ENCODE measurements at regions not wholly inside any gene's neighbourhood (a gene's known extent, or its start where the extent isn't known, plus 50 kb on each side); places are given as distances from the start of the nearest gene placed in this dataset.
"Not testable (repeated sequence)": the region's sequence is repeated elsewhere in the genome, so short reads cannot be mapped to it uniquely, and the experiment has no call there.

- Histone ChIP-seq H2AFZ (ENCODE audit: low read depth, low read length) (no peak overlapping the region), H3K4me1 (ENCODE audit: insufficient read depth, low read length) (peaks cover 9% of the 10 kb centered on the region), H3K27me3 (ENCODE audit: insufficient read depth, low read length) (no peaks in the 10 kb centered on the region), H3K9me3 (ENCODE audit: low read length) (no peaks in the 10 kb centered on the region), H3K4me3 (ENCODE audit: low read length) (no peak overlapping the region), H3K36me3 (ENCODE audit: insufficient read depth, low read length) (no peaks in the 10 kb centered on the region)
Observed at GRCh38 chr4:115515366-115515765, 401.9 kb upstream of the NDST4 start.

DNA sequence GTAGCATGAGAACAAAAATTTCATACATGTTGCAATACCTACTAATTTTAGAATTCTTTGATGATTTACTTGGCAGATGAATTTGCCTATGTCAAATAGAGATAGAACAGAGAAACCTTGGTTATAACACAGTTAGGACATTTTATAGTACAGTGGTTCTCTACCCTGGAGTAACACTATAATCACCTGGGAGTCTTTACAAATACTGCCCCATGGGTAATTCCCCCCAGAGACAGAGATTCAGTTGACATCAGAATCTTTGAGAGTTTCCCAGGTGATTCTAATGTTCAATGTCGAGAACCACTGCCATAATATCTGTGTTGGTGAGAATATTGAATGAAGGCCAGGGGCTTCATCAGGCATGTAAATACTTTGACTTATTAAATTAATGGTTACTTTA is 401.3 kb upstream of the NDST4 start:
- no peak overlapping the region for H2AFZ ChIP-seq (ENCODE audit: low read depth, low read length)
- H3K4me3 ChIP-seq (ENCODE audit: low read length) = no peak overlapping the region
- no peaks in the 10 kb centered on the region for H3K36me3 ChIP-seq (ENCODE audit: insufficient read depth, low read length)
- H3K27me3 ChIP-seq (ENCODE audit: insufficient read depth, low read length) = no peaks in the 10 kb centered on the region
- H3K9me3 ChIP-seq (ENCODE audit: low read length) = no peaks in the 10 kb centered on the region
- peaks cover 9% of the 10 kb centered on the region for H3K4me1 ChIP-seq (ENCODE audit: insufficient read depth, low read length)

GRCh38 chr4:115505326-115505725 is 391.9 kb upstream of the NDST4 start:
- Histone ChIP-seq H3K9me3 (ENCODE audit: low read length) (no peaks in the 10 kb centered on the region), H3K27me3 (ENCODE audit: insufficient read depth, low read length) (no peaks in the 10 kb centered on the region), H3K36me3 (ENCODE audit: insufficient read depth, low read length) (no peaks in the 10 kb centered on the region), H3K4me3 (ENCODE audit: low read length) (no peak overlapping the region), H3K4me1 (ENCODE audit: insufficient read depth, low read length) (no peaks in the 10 kb centered on the region), H2AFZ (ENCODE audit: low read depth, low read length) (no peak overlapping the region)

- no peaks in the 10 kb centered on the region for H3K9me3 ChIP-seq (ENCODE audit: low read length)
- no peaks in the 10 kb centered on the region for H3K27me3 ChIP-seq (ENCODE audit: insufficient read depth, low read length)
- H3K36me3 ChIP-seq (ENCODE audit: insufficient read depth, low read length) = no peaks in the 10 kb centered on the region
- H2AFZ ChIP-seq (ENCODE audit: low read depth, low read length) = peak overlapping the region; percentile 61
- no peaks in the 10 kb centered on the region for H3K4me1 ChIP-seq (ENCODE audit: insufficient read depth, low read length)
- H3K4me3 ChIP-seq (ENCODE audit: low read length) = no peak overlapping the region
Observed at GRCh38 chr4:115501656-115502055, 388.2 kb upstream of the NDST4 start.

DNA sequence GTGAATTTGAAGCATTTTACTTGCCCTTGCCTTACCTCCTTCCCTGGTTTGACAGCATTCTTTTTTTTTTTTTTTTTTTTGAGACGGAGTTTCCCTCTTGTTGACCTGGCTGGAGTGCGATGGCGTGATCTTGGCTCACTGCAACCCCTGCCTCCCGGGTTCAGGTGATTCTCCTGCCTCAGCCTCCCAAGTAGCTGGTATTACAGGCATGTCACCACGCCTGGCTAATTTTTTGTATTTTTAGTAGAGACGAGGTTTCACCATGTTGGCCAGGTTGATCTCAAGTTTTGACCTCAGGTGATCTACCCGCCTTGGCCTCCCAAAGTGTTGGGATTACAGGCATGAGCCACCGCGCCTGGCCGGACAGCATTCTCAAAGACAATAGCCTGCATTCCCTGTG is 380.4 kb upstream of the NDST4 start:
- H3K36me3 ChIP-seq (ENCODE audit: insufficient read depth, low read length); H3K4me1 ChIP-seq (ENCODE audit: insufficient read depth, low read length): not testable (repeated sequence)

GRCh38 chr4:115491686-115492085 is 378.3 kb upstream of the NDST4 start:
- Histone ChIP-seq H3K9me3 (ENCODE audit: low read length) (no peaks in the 10 kb centered on the region), H2AFZ (ENCODE audit: low read depth, low read length) (no peak overlapping the region), H3K4me1 (ENCODE audit: insufficient read depth, low read length) (no peaks in the 10 kb centered on the region), H3K36me3 (ENCODE audit: insufficient read depth, low read length) (no peaks in the 10 kb centered on the region), H3K27me3 (ENCODE audit: insufficient read depth, low read length) (no peaks in the 10 kb centered on the region), H3K4me3 (ENCODE audit: low read length) (no peak overlapping the region)

More for the DNA sequence above, 380.4 kb upstream of the NDST4 start:
- not testable (repeated sequence) for H3K9me3 ChIP-seq (ENCODE audit: low read length); H3K4me3 ChIP-seq (ENCODE audit: low read length); H3K27me3 ChIP-seq (ENCODE audit: insufficient read depth, low read length); H2AFZ ChIP-seq (ENCODE audit: low read depth, low read length)

- no peaks in the 10 kb centered on the region for H3K27me3 ChIP-seq (ENCODE audit: insufficient read depth, low read length)
- H3K4me3 ChIP-seq (ENCODE audit: low read length) = no peak overlapping the region
- no peak overlapping the region for H2AFZ ChIP-seq (ENCODE audit: low read depth, low read length)
- no peaks in the 10 kb centered on the region for H3K4me1 ChIP-seq (ENCODE audit: insufficient read depth, low read length)
- H3K9me3 ChIP-seq (ENCODE audit: low read length) = no peaks in the 10 kb centered on the region
- no peaks in the 10 kb centered on the region for H3K36me3 ChIP-seq (ENCODE audit: insufficient read depth, low read length)
Observed at GRCh38 chr4:115489279-115489678, 375.9 kb upstream of the NDST4 start.

DNA sequence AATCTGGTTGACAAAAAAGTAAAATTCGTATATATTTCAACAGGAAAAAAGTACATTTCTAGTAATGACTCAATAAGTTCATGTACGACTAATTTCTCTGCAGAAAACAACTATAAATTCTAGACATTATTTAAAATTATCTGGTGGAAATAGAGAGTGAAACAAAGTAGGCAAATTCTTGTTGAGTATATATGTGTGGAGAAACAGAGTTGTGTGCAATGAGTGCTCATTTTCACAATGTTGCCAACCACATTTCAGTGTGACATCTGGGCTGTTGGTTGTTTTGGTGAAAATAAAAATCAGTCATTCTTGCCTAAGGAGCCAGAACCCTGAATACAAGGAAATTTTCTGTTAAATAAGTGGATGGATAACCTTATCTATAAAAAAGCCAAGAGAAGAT is 372.0 kb upstream of the NDST4 start:
- no peaks in the 10 kb centered on the region for H3K9me3 ChIP-seq (ENCODE audit: low read length)
- no peak overlapping the region for H2AFZ ChIP-seq (ENCODE audit: low read depth, low read length)
- no peaks in the 10 kb centered on the region for H3K36me3 ChIP-seq (ENCODE audit: insufficient read depth, low read length)

DNA sequence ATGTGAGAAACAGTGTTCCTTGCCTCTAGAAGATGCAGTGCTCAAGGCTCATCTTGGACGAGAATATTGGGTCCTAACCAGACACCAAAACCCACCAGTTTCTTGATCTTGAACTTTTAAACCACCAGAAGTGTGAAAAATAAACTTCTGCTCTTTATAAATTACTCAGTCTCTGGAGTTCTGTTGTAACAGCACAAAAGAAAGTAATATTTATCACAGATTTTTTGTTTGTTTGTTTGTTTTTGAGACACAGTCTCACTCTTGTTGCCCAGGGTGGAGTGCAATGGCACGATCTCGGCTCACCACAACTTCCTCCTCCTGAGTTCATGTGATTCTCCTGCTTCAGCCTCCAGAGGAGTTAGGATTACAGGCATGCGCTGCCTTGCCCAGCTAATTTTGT is 371.1 kb upstream of the NDST4 start:
- H3K36me3 ChIP-seq (ENCODE audit: insufficient read depth, low read length) = no peaks in the 10 kb centered on the region
- no peaks in the 10 kb centered on the region for H3K9me3 ChIP-seq (ENCODE audit: low read length)
- no peak overlapping the region for H3K4me3 ChIP-seq (ENCODE audit: low read length)
- no peak overlapping the region for H2AFZ ChIP-seq (ENCODE audit: low read depth, low read length)
- H3K27me3 ChIP-seq (ENCODE audit: insufficient read depth, low read length) = no peaks in the 10 kb centered on the region
- no peaks in the 10 kb centered on the region for H3K4me1 ChIP-seq (ENCODE audit: insufficient read depth, low read length)

More for the DNA sequence above, 372.0 kb upstream of the NDST4 start:
- no peak overlapping the region for H3K4me3 ChIP-seq (ENCODE audit: low read length)
- no peaks in the 10 kb centered on the region for H3K4me1 ChIP-seq (ENCODE audit: insufficient read depth, low read length)
- H3K27me3 ChIP-seq (ENCODE audit: insufficient read depth, low read length) = no peaks in the 10 kb centered on the region

- Histone ChIP-seq H3K27me3 (ENCODE audit: insufficient read depth, low read length) (no peaks in the 10 kb centered on the region), H3K4me1 (ENCODE audit: insufficient read depth, low read length) (no peaks in the 10 kb centered on the region), H3K36me3 (ENCODE audit: insufficient read depth, low read length) (no peaks in the 10 kb centered on the region), H3K9me3 (ENCODE audit: low read length) (no peaks in the 10 kb centered on the region), H3K4me3 (ENCODE audit: low read length) (no peak overlapping the region), H2AFZ (ENCODE audit: low read depth, low read length) (no peak overlapping the region)
Observed at GRCh38 chr4:115470763-115471162, 357.3 kb upstream of the NDST4 start.

- not testable (repeated sequence) for H3K9me3 ChIP-seq (ENCODE audit: low read length); H3K4me1 ChIP-seq (ENCODE audit: insufficient read depth, low read length); H2AFZ ChIP-seq (ENCODE audit: low read depth, low read length)
Observed at GRCh38 chr4:115459301-115459700, 345.9 kb upstream of the NDST4 start.

GRCh38 chr4:115456231-115456630 is 342.8 kb upstream of the NDST4 start:
- Histone ChIP-seq H3K36me3 (ENCODE audit: insufficient read depth, low read length) (no peaks in the 10 kb centered on the region), H3K4me1 (ENCODE audit: insufficient read depth, low read length) (no peaks in the 10 kb centered on the region), H3K4me3 (ENCODE audit: low read length) (no peak overlapping the region), H2AFZ (ENCODE audit: low read depth, low read length) (no peak overlapping the region), H3K9me3 (ENCODE audit: low read length) (no peaks in the 10 kb centered on the region), H3K27me3 (ENCODE audit: insufficient read depth, low read length) (no peaks in the 10 kb centered on the region)

More at GRCh38 chr4:115459301-115459700, 345.9 kb upstream of the NDST4 start:
- not testable (repeated sequence) for H3K36me3 ChIP-seq (ENCODE audit: insufficient read depth, low read length); H3K27me3 ChIP-seq (ENCODE audit: insufficient read depth, low read length); H3K4me3 ChIP-seq (ENCODE audit: low read length)

GRCh38 chr4:115454228-115454627 is 340.8 kb upstream of the NDST4 start:
- H2AFZ ChIP-seq (ENCODE audit: low read depth, low read length) = no peak overlapping the region
- H3K36me3 ChIP-seq (ENCODE audit: insufficient read depth, low read length) = no peaks in the 10 kb centered on the region
- no peaks in the 10 kb centered on the region for H3K4me1 ChIP-seq (ENCODE audit: insufficient read depth, low read length)
- no peak overlapping the region for H3K4me3 ChIP-seq (ENCODE audit: low read length)
- H3K27me3 ChIP-seq (ENCODE audit: insufficient read depth, low read length) = no peaks in the 10 kb centered on the region
- no peaks in the 10 kb centered on the region for H3K9me3 ChIP-seq (ENCODE audit: low read length)

DNA sequence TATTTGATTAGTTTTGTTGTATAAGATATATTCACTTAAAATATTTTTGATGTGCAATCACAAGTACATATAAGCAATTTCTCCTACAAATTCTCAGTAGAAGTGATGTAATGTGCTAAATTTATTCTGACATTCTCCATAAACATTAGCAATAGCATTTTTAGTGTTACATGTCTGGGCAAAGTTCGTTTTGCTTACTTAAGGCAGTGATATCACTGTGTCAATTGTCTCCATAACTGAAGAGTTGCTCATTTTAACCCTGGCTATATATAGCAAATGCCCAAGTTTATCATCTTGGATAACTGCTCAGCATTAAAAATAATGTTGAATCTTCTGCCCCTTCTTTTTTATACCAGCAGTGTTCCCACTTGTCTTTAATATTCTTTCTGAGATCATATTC is 340.0 kb upstream of the NDST4 start:
- no peak overlapping the region for H3K4me3 ChIP-seq (ENCODE audit: low read length)
- H3K9me3 ChIP-seq (ENCODE audit: low read length) = no peaks in the 10 kb centered on the region
- no peaks in the 10 kb centered on the region for H3K27me3 ChIP-seq (ENCODE audit: insufficient read depth, low read length)

More for the DNA sequence above, 340.0 kb upstream of the NDST4 start:
- Histone ChIP-seq H2AFZ (ENCODE audit: low read depth, low read length) (no peak overlapping the region), H3K4me1 (ENCODE audit: insufficient read depth, low read length) (no peaks in the 10 kb centered on the region), H3K36me3 (ENCODE audit: insufficient read depth, low read length) (no peaks in the 10 kb centered on the region)

Data from neuron (in vitro differentiated cells).